NT2/D1 (cell line): ENCODE measurements at regions not wholly inside any gene's neighbourhood (a gene's known extent, or its start where the extent isn't known, plus 50 kb on each side); places are given as distances from the start of the nearest gene placed in this dataset.

ENCODE experiments used
- SUZ12 ChIP-seq: IDR thresholded peaks from 2 replicates; pipeline ENCODE4 v1.6.1; 2011; ENCODE audit not compliant: insufficient read length, insufficient read depth; ENCODE audit errors: extremely low read depth
- ZNF274 ChIP-seq: IDR thresholded peaks from 2 replicates; pipeline ENCODE4 v1.6.1; 2011; ENCODE audit warnings: mild to moderate bottlenecking, low read depth, low read length

GRCh38 chr22:22433770-22434169 is 74.8 kb downstream of the ZNF280B start:
- TF ChIP-seq SUZ12 (no peak), ZNF274 (no peak)
